Psoas muscle (tissue), 7 donors: ENCODE measurements at regions not wholly inside any gene's neighbourhood (a gene's known extent, or its start where the extent isn't known, plus 50 kb on each side); places are given as distances from the start of the nearest gene placed in this dataset.

Source experiments
- ATAC-seq, 4 donors: fragments of 200-7000 bp; cut with Tn5 transposase; one replicate each; pipeline ENCODE4 v1.9.1; 2020; ENCODE audit warnings: moderate library complexity in 3 of 4, mild to moderate bottlenecking in 2 of 4
- DNase-seq, 2 donors: peaks; one replicate each; pipeline ENCODE4 v3.0.0-alpha.2; 2020
- H3K27ac ChIP-seq: fragments of 200-600 bp; one replicate; pipeline ENCODE4 v1.8.0; 2022
- H3K27me3 ChIP-seq, 3 donors: fragments of 200-600 bp in 1 of 3; one replicate each; pipeline versions ENCODE4 v1.6.1 to v1.8.0; 2013 to 2022; ENCODE audit warnings: low read length in 2 of 3, mild to moderate bottlenecking in 2 of 3, moderate library complexity in 1 of 3; ENCODE audit not compliant: insufficient read depth in 3 of 3
- H3K36me3 ChIP-seq, 2 donors: fragments of 200-600 bp in 1 of 2; one replicate each; pipeline versions ENCODE4 v1.6.1 to v1.8.0; 2013 to 2022; ENCODE audit warnings: low read depth in 1 of 2, mild to moderate bottlenecking in 1 of 2, moderate library complexity in 1 of 2; ENCODE audit not compliant: insufficient read depth in 1 of 2
- H3K4me1 ChIP-seq: fragments of 200-600 bp; one replicate; pipeline ENCODE4 v1.8.0; 2022
- H3K4me3 ChIP-seq: fragments of 200-600 bp; one replicate; pipeline ENCODE4 v1.8.0; 2022; ENCODE audit warnings: mild to moderate bottlenecking
- H3K9me3 ChIP-seq: fragments of 200-600 bp; one replicate; pipeline ENCODE4 v1.8.0; 2022
- CTCF ChIP-seq: fragments of 200-600 bp; IDR thresholded peaks from one replicate; pipeline ENCODE4 v1.8.0; 2022; ENCODE audit warnings: antibody characterized with exemption
- WGBS, 3 donors: extraction: QIAGEN DNeasy Blood & Tissue Kit; methylation state at CpG; one replicate each; pipeline versions ENCODE4 v1.1.6 to v1.1.7; 2013; 5-methylcytosine and 5-hydroxymethylcytosine counted together
- intact Hi-C, 2 donors: fragments of 100-400 bp; cut with DNase I; formaldehyde crosslinking; loops; one replicate each; pipeline versions ENCODE4 v1.11.0 to v1.14.2; 2022
- donor health status: healthy with polysubstance abuse.
- donor health status: DM: no; HTN: no; CAD: no; lungs with moderate emphysema.
- donor health status: Bipolar disorder and iron deficiency.
- donor health status: healthy.
- donor health status: DM: yes; HTN: yes; CAD: no.
- donor health status: DM: no; HTN: no; CAD: no.
- donor health status: DM: yes; HTN: yes; CAD: no.

- Histone ChIP-seq H3K27ac (no peak overlapping the region), H3K36me3 (no peaks in the 10 kb centered on the region), H3K27me3 (no peaks in the 10 kb centered on the region), H3K4me1 (no peaks in the 10 kb centered on the region), H3K9me3 (no peaks in the 10 kb centered on the region), H3K4me3 (no peak overlapping the region)
- WGBS, 3 donors, result 53 to 55% (median 53%) methylated on average over 4 of the region's 4 CpGs
- no peak for TF ChIP-seq CTCF
- intact Hi-C loops, result no loop called here
- DNase-seq (no peak), ATAC-seq (no peak)
Observed at GRCh38 chr6:132231121-132231884, 170.0 kb downstream of the MOXD1 start.

GRCh38 chr6:132228894-132229293 is 172.4 kb downstream of the MOXD1 start:
- Histone ChIP-seq H3K4me3 (no peak overlapping the region), H3K9me3 (no peaks in the 10 kb centered on the region), H3K27me3 (no peaks in the 10 kb centered on the region), H3K4me1 (no peaks in the 10 kb centered on the region), H3K27ac (no peak overlapping the region), H3K36me3 (no peaks in the 10 kb centered on the region)
- DNase-seq, result no peak
- intact Hi-C loops, result no loop called here
- ATAC-seq, result no peak
- no peak for TF ChIP-seq CTCF
- 92 to 95% (median 92%) methylated on average over 1 of the region's 1 CpG for WGBS, 3 donors

GRCh38 chr6:132227904-132228303 is 173.4 kb downstream of the MOXD1 start:
- H3K27me3 ChIP-seq, result no peaks in the 10 kb centered on the region
- no peak overlapping the region for H3K27ac ChIP-seq
- intact Hi-C loops, result no loop called here

GRCh38 chr6:132224943-132225342 is 176.3 kb downstream of the MOXD1 start:
- Histone ChIP-seq H3K9me3 (no peaks in the 10 kb centered on the region), H3K4me1 (no peaks in the 10 kb centered on the region), H3K4me3 (no peak overlapping the region), H3K27me3 (no peaks in the 10 kb centered on the region), H3K27ac (no peak overlapping the region), H3K36me3 (no peaks in the 10 kb centered on the region)
- ATAC-seq, result no peak
- no peak for TF ChIP-seq CTCF
- WGBS, 3 donors, result 63 to 67% (median 65%) methylated on average over 3 of the region's 3 CpGs
- DNase-seq, result no peak
- intact Hi-C loops, result no loop called here

More at GRCh38 chr6:132227904-132228303, 173.4 kb downstream of the MOXD1 start:
- DNase-seq (no peak), ATAC-seq (no peak)
- no peaks in the 10 kb centered on the region for H3K36me3 ChIP-seq
- no peaks in the 10 kb centered on the region for H3K9me3 ChIP-seq
- no peaks in the 10 kb centered on the region for H3K4me1 ChIP-seq
- no peak for TF ChIP-seq CTCF
- no peak overlapping the region for H3K4me3 ChIP-seq

GRCh38 chr6:132220800-132221199 is 180.5 kb downstream of the MOXD1 start:
- Histone ChIP-seq H3K4me1 (no peaks in the 10 kb centered on the region), H3K9me3 (no peaks in the 10 kb centered on the region), H3K27me3 (no peaks in the 10 kb centered on the region), H3K27ac (no peak overlapping the region), H3K4me3 (no peak overlapping the region), H3K36me3 (no peaks in the 10 kb centered on the region)
- intact Hi-C loops, result no loop called here
- ATAC-seq (no peak), DNase-seq (no peak)
- no peak for TF ChIP-seq CTCF
- 35 to 61% (median 56%) methylated on average over 1 of the region's 1 CpG for whole genome bisulfite sequencing, 3 donors
